NOMO-1 treated with dmso at 0.1 percent for 144 hours (cell line): ENCODE measurements at regions not wholly inside any gene's neighbourhood (a gene's known extent, or its start where the extent isn't known, plus 50 kb on each side); places are given as distances from the start of the nearest gene placed in this dataset.

Source experiments
- DNase-seq: peaks from one replicate; lab custom pipeline; 2025; ENCODE audit not compliant: unreplicated experiment; lab: John Stamatoyannopoulos, UW

- DNase-seq, result peak; percentile 33
Measured at GRCh38 chr10:75294866-75295701, 59.3 kb upstream of the COMTD1 start.

- no peak for DNase-seq
Measured at GRCh38 chr10:75294518-75294865, 58.7 kb upstream of the COMTD1 start.

DNA sequence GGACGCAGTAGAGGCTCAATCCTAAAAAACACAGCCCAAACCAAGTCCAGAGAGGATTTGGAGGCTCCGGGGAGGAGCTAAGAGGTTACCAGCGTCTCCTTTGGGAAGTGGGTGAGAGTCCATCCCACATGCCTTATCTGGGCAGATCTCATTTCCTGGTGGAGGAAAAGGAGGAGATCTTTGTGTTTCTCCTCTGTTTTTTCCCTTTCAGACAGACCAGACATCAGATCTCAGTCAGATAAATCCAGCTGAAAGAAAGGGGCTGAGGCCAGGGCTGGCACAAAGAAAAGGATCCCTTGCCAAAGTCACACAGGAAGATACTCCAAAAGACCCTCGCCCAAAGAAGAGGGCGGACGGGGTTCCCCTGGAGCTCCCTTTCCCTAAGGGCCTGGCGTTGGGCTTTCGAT is 58.3 kb upstream of the COMTD1 start:
- DNase-seq, result no peak

DNA sequence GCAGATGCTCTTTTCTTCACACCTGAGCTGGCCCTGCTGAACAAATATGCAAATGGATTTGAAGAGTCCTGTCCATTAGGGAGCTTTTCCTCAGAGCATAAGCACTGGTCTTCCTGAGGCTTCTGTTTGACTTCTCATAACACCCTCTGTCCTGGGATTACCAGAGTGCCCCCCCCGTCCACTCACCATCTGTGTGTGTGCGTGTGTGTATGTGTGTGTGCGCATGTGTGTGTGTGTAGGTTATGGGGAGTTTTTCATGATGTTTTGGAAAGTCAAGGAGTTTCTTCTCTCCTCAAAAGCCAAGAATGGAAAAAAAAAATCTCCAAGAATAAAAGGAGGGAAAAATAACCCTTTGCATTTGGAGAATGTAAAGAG is 57.7 kb upstream of the COMTD1 start:
- no peak for DNase-seq

DNA sequence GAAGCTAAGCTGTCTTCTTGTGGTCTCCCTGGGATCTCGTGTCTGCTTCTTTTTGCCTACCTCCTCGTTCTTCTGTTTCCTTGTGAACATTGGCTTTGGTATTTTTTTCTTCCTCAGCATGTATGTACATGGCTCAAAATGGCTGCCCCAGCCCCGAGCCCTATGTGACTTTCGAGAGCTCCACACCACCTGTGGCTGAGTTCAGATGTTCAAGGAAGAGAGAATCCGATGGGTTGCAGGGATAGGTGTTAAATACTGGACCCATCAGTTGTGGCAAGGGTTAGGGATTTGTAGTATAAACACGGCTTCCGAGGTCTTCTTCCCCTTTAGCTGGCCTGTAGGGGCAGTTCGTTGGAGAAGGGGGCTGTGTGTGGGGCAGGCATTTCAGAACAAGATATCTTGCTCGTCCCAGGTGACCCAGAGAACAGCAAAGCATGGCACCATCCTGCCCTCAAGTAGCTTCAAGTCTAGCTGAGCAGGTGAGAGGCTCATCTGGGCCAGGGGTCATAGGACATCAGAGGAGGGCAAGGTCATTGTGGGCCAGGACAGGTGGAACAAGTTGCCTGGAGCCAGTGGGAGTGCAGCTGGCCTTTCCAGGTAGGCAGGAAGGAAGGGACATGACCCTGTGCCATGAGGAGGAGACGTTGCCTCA is 57.2 kb upstream of the COMTD1 start:
- DNase-seq, result no peak

DNA sequence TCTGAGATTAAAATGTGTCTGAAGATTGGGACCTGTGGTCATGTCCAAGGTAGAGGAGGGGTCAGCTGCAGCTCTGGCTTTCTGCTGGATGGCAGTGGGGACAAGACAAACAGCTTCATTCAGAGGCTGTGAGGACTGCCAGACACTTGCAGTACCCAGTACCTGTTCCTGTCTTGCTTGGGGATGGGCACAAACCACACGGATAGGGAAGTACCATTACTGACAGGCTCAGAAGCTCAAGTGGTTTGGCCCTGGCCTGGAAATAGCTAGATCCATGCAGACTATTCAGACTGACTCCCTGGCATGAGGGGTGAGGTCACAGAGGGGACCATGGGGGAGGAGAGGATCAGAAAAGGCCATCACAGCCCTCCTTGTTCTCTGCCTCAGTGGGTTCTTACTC is 56.0 kb upstream of the COMTD1 start:
- no peak for DNase-seq

- DNase-seq, result no peak
Measured at GRCh38 chr10:75288140-75288711, 52.5 kb upstream of the COMTD1 start.

DNA sequence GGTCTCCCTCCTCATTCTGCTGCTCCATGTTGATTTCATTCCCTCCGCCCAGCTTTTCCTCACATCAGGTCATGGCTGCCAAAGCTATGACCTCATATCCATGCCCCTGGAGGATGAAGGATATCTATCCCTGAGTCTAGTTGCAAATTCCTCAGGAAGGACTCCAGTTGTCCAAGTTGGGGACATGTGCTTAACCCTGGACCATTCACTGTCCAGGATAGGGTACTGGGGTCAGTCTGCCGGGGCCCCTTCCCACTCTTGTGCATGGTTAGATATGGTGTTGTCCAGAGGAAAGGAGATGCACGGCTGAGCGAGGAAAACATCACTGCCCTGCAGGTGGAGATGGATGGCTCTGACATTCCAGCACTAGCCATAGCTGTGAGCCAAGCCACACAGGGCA is 51.9 kb upstream of the COMTD1 start:
- no peak for DNase-seq

DNA sequence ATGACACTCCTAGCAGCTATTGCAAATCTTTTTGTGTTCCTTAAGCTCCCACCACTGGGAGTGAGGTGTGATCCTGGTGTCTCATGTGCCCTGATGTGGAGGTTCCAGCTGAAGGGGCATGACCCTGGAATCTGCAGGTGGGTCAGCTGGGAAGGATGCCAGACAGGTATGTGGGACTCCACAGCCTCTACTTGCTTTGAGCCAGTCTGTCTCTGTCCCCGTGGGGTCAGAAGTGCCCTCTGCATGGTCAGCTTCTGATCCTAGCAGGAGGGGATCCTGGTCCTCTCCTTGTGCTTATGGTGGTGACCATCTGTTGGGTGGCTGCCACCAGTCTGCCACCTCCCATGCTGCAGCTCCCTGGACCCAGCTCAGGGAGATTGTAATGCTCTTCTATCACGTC is 51.1 kb upstream of the COMTD1 start:
- no peak for DNase-seq
